HG03025 (cell line): ENCODE measurements at regions not wholly inside any gene's neighbourhood (a gene's known extent, or its start where the extent isn't known, plus 50 kb on each side); places are given as distances from the start of the nearest gene placed in this dataset.
"Not testable (repeated sequence)": the region's sequence is repeated elsewhere in the genome, so short reads cannot be mapped to it uniquely, and the experiment has no call there.

Experiments used
- ATAC-seq: cut with Tn5 transposase; IDR thresholded peaks from one replicate; pipeline ENCODE4 v1.9.1; 2021; ENCODE audit warnings: mild to moderate bottlenecking, moderate library complexity; ENCODE audit not compliant: unreplicated experiment, low FRiP score

DNA sequence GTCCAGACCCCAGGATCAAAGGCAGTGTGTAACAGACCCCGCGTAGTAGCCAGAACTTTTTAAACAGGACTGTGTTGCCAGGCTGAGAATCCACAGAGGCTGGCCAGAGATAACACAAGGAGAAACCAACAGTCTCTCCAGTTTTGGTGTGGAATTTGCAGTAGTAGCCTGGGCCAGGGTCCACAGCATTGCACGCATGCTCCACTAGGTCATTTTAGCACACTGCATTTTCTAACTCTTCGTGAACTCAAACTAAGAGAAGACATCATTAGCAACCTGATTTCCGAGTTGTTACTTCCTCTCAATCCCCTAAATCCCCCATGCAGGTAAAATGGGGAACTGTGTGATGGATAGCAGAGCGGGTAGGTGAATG lies 119.6 kb downstream of the BOD1 start:
- ATAC-seq: no peak

DNA sequence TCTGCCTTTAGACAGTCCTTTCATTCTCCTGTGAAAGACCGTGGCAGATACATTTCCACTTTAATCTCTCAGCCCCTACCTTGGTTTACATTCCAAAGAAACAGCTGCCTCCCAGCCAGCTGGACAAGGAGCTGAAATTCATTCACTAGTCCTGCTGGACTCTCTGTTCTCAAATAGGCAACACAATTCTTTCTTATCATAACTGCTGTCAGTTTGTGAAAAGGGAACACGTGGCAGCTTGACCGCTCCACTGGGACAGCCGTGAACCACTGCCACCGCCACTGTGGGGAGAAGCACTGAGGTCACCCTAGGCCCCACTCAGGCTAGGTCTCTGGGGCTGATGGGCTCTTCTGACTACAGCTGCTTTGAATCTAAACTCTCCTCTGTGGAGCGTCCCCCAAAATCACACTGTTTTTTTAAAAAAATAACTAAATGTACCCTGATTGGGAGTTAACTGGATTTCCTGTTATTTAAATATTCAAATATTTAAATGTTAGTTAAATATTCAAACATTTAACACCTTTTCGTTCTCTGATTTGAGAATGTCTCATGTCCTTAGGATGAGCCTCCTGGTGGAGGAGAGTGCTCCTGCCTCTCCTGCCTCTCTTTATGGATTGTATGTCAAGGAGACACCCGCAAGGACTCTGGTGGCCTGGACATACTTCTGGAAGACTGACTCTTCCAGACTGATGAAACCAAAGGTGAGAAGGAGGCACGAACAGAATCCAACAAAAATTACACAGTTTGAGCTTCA lies 120.1 kb downstream of the BOD1 start:
- no peak for ATAC-seq

DNA sequence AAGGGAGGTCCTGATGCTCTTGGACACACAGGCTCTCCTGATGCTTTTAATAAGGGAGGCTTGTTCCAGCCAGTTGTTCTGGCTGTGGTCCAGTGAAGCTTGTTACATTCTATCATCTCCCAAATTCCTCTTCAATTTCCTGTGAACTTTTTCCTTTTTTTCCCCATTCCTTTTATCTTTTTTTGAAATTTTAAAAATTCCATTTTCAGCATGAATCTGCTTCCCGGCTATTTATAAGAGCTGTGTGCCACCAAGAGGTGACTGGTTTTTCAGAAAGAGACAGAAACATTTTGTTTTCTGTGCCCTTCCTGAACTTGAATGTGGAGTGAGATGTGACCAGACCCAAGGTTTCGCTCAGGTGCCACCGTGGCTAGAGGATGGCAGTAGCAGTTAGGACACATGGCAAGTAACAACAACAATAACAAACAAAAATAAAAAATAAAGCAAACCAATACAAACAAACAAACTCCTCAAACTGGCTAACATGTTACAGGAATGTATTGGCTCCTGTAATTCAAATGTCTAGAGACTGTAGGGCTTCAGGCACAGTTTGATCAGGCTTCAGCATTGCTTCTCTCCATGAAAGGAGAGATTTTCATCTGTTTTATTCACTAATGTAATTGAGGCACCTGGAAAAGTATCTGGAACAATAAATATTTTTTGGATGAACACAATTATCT lies 121.1 kb downstream of the BOD1 start:
- no peak for ATAC-seq

DNA sequence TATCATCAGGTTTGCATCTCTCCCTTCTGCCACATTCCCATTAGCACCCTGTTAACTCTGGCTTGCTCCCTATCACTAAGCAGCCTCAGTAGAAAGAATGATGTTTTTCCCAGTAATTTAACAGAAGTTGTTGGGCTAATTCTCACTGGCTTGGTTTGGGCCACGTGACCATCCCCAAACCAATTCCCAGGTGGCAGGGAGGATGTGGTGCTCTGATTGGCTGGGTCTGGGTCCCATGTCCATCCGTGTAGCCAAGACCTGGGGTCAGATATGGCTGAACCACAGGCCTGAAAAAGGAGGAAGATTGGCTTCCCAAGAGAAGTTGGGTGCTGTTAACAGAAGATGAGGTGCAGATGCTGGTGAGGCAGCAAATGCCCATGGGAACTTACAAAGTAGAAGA lies 122.0 kb downstream of the BOD1 start:
- ATAC-seq: no peak

DNA sequence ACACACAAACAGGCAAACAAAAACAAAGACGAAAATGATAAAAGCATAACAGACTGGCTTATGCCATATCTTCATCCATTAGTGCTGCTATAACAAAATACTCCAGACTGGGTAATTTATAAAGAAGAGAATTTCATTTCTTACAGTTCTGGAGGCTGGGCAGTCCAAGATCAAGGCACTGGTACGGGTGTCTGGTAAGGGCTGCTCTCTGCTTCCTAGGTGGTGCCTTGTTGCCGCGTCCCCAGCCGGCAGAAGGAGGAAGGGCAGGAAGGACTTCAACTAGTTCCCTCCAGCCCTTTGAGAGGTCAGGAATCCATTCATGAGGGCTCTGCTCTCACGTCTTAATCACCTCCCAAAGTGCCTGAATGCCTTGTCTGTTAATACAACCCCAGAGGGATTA lies 122.6 kb downstream of the BOD1 start:
- no peak for ATAC-seq

DNA sequence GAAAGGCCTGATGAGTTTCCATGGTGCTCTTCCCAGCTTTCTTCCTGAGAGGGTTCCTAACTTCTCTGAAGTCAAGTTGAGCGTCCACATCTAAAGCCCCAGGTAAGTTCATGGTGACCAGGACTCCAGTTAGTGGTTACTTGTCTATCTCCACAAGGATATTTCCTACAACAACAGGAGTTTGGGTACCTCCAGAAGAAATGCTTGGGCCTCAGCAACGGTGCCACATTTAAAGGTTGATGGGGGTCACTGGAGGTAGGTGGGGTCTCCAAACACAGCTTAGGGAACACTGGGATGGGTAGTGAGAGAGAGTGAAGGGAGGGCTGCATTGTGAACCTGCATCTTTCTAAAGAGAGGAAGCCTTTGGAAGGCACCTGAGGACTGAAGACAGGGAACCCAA lies 123.4 kb downstream of the BOD1 start:
- ATAC-seq: no peak

GRCh38 chr5:173490681-173491080 lies 125.8 kb downstream of the BOD1 start:
- no peak for ATAC-seq

GRCh38 chr5:173488144-173488543 lies 128.3 kb downstream of the BOD1 start:
- ATAC-seq: no peak

DNA sequence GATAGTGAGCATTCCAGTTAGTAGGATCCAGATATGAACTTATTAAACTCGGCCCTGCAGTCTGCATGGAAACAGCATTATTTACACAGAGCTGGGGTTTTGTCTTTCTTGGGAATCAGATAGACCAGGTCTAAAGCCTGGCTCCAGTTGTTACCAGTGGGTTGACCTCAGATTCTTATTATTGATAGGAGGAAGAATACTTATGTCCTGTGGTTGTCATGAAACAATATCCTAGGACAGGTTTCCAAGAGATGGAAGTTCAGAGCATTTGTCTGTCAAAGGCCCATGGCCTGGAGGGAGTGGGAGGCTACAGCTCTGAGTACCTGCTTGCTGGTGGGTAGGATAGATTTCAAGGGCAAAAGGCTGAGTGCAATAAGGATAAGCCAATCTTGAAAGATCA lies 129.2 kb downstream of the BOD1 start:
- no peak for ATAC-seq

DNA sequence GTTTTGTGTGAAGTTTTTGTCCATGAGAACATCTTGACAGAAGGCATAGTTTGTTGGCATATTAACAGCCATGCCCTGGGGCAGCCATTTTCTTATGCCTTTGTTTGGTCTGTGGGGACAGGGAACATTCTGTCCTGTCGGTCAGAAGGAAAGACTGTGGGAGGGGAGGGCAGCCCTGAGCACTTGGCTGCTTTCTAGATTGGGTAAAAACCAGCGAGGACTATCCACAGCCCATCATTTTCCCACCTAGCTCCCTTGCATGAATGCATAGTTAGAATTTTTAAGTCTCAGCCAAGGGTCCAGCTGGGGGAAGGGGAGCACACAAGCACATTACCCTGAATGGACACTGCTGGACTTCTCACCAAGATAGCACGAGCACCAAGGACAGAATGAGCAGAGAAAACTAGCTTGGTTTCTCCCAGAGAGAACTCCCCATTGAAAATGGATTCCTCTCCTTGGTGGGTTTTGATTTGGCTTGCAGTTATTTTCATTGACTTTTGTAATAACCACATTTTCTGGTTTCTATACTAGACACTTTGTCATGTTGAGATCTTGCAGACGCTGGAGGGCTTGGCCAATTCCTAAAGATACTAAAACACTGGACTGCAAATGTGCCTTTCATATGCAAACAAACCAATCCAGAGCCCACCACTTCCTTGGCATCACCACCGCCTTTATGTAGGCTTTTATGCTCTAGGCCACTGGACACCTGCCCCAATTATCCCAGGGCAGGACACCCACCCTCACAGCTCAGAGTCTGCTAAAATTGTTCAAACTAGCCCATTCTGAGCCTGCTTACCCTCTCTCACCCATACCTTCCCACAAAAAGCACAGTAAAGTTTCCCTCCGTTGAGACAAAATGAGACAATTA lies 129.9 kb downstream of the BOD1 start:
- no peak for ATAC-seq

- ATAC-seq: no peak
Measured at GRCh38 chr5:173484569-173484968, 131.9 kb downstream of the BOD1 start.

GRCh38 chr5:173483599-173483998 lies 132.9 kb downstream of the BOD1 start:
- ATAC-seq: not testable (repeated sequence)

DNA sequence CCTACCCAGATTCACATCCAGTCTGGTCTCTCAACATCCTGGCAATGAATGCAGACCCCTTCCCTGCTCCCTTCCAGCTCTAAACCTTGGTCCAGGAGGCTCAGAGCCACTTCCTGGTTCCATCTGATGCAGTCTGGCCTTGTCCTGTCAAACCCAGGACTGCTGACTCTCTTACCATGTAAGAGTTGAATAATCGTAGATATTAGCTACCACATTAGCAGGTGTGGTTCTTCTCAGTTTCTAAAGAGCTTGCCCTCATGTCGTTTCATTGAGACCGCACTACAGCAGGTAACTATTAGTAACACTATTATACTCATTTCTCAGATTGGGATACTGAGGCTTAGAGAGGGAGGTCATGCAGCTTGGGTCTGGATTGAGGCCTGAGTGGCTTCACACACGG lies 133.3 kb downstream of the BOD1 start:
- ATAC-seq: no peak

- ATAC-seq: no peak
Measured at GRCh38 chr5:173481821-173482220, 134.6 kb downstream of the BOD1 start.

DNA sequence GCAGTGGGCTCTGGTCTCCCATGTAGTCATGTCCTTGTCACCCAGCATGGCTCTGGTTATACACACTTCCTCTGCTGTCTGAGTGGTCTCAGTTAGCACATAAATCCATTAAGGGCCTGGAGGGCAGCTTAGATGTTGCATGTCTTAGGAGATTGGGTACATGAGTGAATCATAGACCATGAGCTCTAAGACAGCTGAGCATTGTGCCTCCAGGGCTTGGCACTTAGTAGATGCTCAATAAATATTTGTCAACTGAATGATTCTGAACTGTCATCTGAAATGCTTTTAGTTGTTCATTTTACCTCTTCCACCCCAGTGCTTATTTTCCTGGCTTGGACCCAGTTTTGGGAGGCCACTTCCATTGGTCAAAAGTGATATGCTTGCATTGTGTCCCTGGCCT lies 135.6 kb downstream of the BOD1 start:
- no peak for ATAC-seq

- no peak for ATAC-seq
Measured at GRCh38 chr5:173479711-173480110, 136.7 kb downstream of the BOD1 start.

DNA sequence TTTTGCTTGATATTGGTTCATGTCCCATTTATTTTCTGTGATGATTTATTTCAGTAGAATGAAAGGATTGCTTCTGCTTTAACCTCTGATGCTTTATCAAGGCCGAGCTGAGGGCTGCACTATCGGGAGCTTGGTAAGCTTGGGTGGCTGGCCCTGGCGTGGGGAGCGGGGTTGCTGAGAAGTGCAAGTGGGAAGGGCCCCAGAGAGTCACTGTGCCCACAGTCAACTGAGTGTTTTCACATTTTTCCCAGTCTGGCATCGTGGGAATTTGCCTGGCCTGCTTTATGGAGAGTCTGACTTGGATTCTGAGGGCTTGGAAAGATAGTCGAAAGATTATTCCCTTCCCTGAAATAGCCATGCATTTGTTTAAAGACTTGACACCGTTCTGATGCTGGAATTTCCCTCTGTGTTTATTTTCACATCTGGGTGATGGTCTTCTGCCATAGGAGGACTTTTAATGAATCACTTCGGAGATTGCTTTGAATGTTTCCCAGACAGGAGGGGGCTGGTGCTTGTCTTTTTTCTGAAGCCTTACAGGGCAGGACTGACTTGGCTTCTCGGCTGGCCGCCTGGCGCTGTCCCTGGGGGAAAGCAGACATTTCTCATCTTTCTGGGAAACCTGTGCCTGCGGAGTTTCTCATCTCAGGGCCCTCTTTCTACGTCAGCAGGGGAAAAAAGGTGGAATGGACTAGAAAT lies 139.0 kb downstream of the BOD1 start:
- ATAC-seq: no peak

DNA sequence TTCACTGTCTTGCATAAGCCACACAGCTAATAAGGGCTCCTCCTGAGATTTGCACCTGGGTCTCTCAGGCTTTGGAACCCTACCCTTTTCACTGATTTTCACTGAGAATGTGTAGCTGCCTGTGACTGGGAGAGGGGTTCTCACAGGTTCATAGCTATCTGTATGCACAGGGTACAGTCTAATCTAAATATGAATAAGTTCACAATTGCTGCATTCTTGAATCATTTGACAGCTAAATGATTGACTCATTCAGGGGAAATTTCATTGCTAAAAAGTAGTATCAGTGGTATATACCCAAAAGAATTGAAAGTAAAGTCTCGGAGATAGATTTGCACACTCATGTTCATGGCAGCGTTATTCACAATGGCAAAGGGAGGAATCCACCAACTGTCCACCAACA lies 140.7 kb downstream of the BOD1 start:
- ATAC-seq: no peak

- ATAC-seq: no peak
Measured at GRCh38 chr5:173474881-173475287, 141.6 kb downstream of the BOD1 start.

GRCh38 chr5:173473288-173473687 lies 143.2 kb downstream of the BOD1 start:
- no peak for ATAC-seq

- ATAC-seq: no peak
Measured at GRCh38 chr5:173472784-173473278, 143.6 kb downstream of the BOD1 start.
